ENCODE measurements at regions not wholly inside any gene's neighbourhood (a gene's known extent, or its start where the extent isn't known, plus 50 kb on each side); places are given as distances from the start of the nearest gene placed in this dataset.
A peak's percentile ranks its signal among the peaks of the same experiment; 100 is the strongest.
"Not testable (repeated sequence)": the region's sequence is repeated elsewhere in the genome, so short reads cannot be mapped to it uniquely, and the experiment has no call there.

GRCh38 chrX:879756-880698 is 249.4 kb downstream of the SHOX start:
- FAIRE-seq, result peak; percentile 55

- no peak for FAIRE-seq
Measured at GRCh38 chrX:874061-874460, 243.5 kb downstream of the SHOX start.

- FAIRE-seq, result no peak
Measured at GRCh38 chrX:873016-873415, 242.4 kb downstream of the SHOX start.

- FAIRE-seq, result no peak
Measured at GRCh38 chrX:872090-872489, 241.5 kb downstream of the SHOX start.

GRCh38 chrX:871626-872025 is 241.0 kb downstream of the SHOX start:
- no peak for FAIRE-seq

- FAIRE-seq, result no peak
Measured at GRCh38 chrX:867966-868647, 237.5 kb downstream of the SHOX start.

GRCh38 chrX:867502-867901 is 236.9 kb downstream of the SHOX start:
- no peak for FAIRE-seq

- no peak for FAIRE-seq
Measured at GRCh38 chrX:866441-866990, 235.9 kb downstream of the SHOX start.

- FAIRE-seq, result no peak
Measured at GRCh38 chrX:865422-865821, 234.8 kb downstream of the SHOX start.

GRCh38 chrX:861921-862320 is 231.3 kb downstream of the SHOX start:
- FAIRE-seq, result no peak

GRCh38 chrX:861340-861890 is 230.8 kb downstream of the SHOX start:
- no peak for FAIRE-seq

- FAIRE-seq, result no peak
Measured at GRCh38 chrX:859329-859728, 228.7 kb downstream of the SHOX start.

GRCh38 chrX:858542-859078 is 228.0 kb downstream of the SHOX start:
- no peak for FAIRE-seq

- FAIRE-seq, result no peak
Measured at GRCh38 chrX:857376-857775, 226.8 kb downstream of the SHOX start.

GRCh38 chrX:856566-857290 is 226.1 kb downstream of the SHOX start:
- FAIRE-seq, result no peak

- no peak for FAIRE-seq
Measured at GRCh38 chrX:853304-853703, 222.7 kb downstream of the SHOX start.

GRCh38 chrX:850471-850916 is 219.9 kb downstream of the SHOX start:
- no peak for FAIRE-seq

GRCh38 chrX:848386-848785 is 217.8 kb downstream of the SHOX start:
- no peak for FAIRE-seq

- no peak for FAIRE-seq
Measured at GRCh38 chrX:843306-843705, 212.7 kb downstream of the SHOX start.

GRCh38 chrX:840556-840955 is 210.0 kb downstream of the SHOX start:
- no peak for FAIRE-seq

GRCh38 chrX:838666-839065 is 208.1 kb downstream of the SHOX start:
- FAIRE-seq, result not testable (repeated sequence)

- FAIRE-seq, result not testable (repeated sequence)
Measured at GRCh38 chrX:835857-836256, 205.3 kb downstream of the SHOX start.

- no peak for FAIRE-seq
Measured at GRCh38 chrX:830532-830931, 199.9 kb downstream of the SHOX start.
